ENCODE measurements at regions not wholly inside any gene's neighbourhood (a gene's known extent, or its start where the extent isn't known, plus 50 kb on each side); places are given as distances from the start of the nearest gene placed in this dataset.

- intact Hi-C loops (cut with DNase I; ENCODE audit: low total_unique reads) = no loop called here
- no peak overlapping the region for H3K4me3 ChIP-seq (ENCODE audit: low read depth, poor library complexity, severe bottlenecking)
- TF ChIP-seq CTCF (IDR thresholded peaks at IDR 0.05) (no peak), POLR2A (IDR thresholded peaks at IDR 0.05) (no peak)
- WGBS, 2 donors = 46 to 52% methylated on average over 7 of the region's 7 CpGs
- DNase-seq (ENCODE audit: low spot score in 2 of 2) = no peak
These were observed 64.9 kb upstream of the ZDHHC17 start for GRCh38 chr12:76698966-76699365.

GRCh38 chr12:76701690-76702089 lies 62.2 kb upstream of the ZDHHC17 start:
- intact Hi-C loops (cut with DNase I; ENCODE audit: low total_unique reads) = no loop called here
- DNase-seq (ENCODE audit: low spot score in 2 of 2) = no peak
- WGBS, 2 donors = 69 to 73% methylated on average over 1 of the region's 1 CpG
- TF ChIP-seq CTCF (IDR thresholded peaks at IDR 0.05) = no peak
- no peak for TF ChIP-seq POLR2A (IDR thresholded peaks at IDR 0.05)
- H3K4me3 ChIP-seq (ENCODE audit: low read depth, poor library complexity, severe bottlenecking) = no peak overlapping the region

GRCh38 chr12:76702946-76703345 lies 61.0 kb upstream of the ZDHHC17 start:
- intact Hi-C loops (cut with DNase I; ENCODE audit: low total_unique reads) = no loop called here
- DNase-seq (ENCODE audit: low spot score in 2 of 2) = no peak
- TF ChIP-seq POLR2A (IDR thresholded peaks at IDR 0.05) = no peak
- TF ChIP-seq CTCF (IDR thresholded peaks at IDR 0.05) = no peak
- WGBS, 2 donors = 89% methylated on average over 4 of the region's 4 CpGs
- no peak overlapping the region for H3K4me3 ChIP-seq (ENCODE audit: low read depth, poor library complexity, severe bottlenecking)

- WGBS, 2 donors = 48 to 71% methylated on average over 2 of the region's 2 CpGs
- intact Hi-C loops (cut with DNase I; ENCODE audit: low total_unique reads) = no loop called here
- TF ChIP-seq CTCF (IDR thresholded peaks at IDR 0.05) (no peak), POLR2A (IDR thresholded peaks at IDR 0.05) (no peak)
- no peak for DNase-seq (ENCODE audit: low spot score in 2 of 2)
- H3K4me3 ChIP-seq (ENCODE audit: low read depth, poor library complexity, severe bottlenecking) = no peak overlapping the region
These were observed 59.2 kb upstream of the ZDHHC17 start for GRCh38 chr12:76704693-76705092.

GRCh38 chr12:76706101-76706500 lies 57.8 kb upstream of the ZDHHC17 start:
- H3K4me3 ChIP-seq (ENCODE audit: low read depth, poor library complexity, severe bottlenecking) = no peak overlapping the region
- no peak for DNase-seq (ENCODE audit: low spot score in 2 of 2)
- TF ChIP-seq CTCF (IDR thresholded peaks at IDR 0.05) = no peak
- no peak for TF ChIP-seq POLR2A (IDR thresholded peaks at IDR 0.05)
- intact Hi-C loops (cut with DNase I; ENCODE audit: low total_unique reads) = no loop called here

GRCh38 chr12:76706761-76707160 lies 57.2 kb upstream of the ZDHHC17 start:
- no peak for DNase-seq (ENCODE audit: low spot score in 2 of 2)
- intact Hi-C loops (cut with DNase I; ENCODE audit: low total_unique reads) = no loop called here
- no peak for TF ChIP-seq POLR2A (IDR thresholded peaks at IDR 0.05)
- no peak for TF ChIP-seq CTCF (IDR thresholded peaks at IDR 0.05)
- H3K4me3 ChIP-seq (ENCODE audit: low read depth, poor library complexity, severe bottlenecking) = no peak overlapping the region

Data from lower leg skin (tissue), 4 donors.